H9 (cell line): ENCODE measurements at regions not wholly inside any gene's neighbourhood (a gene's known extent, or its start where the extent isn't known, plus 50 kb on each side); places are given as distances from the start of the nearest gene placed in this dataset.

Experiments used
- DNase-seq: peaks from one replicate; pipeline ENCODE4 v3.0.0-alpha.2; 2017
- H2AFZ ChIP-seq: one replicate; pipeline ENCODE4 v1.6.1; 2013; ENCODE audit warnings: mild to moderate bottlenecking, low read length, control low read depth, moderate library complexity
- H2AK5ac ChIP-seq: 2 replicates; pipeline ENCODE4 v1.6.1; 2013; ENCODE audit warnings: low read length, control low read depth, mixed read lengths; ENCODE audit not compliant: insufficient read length
- H2BK120ac ChIP-seq: one replicate; pipeline ENCODE4 v1.6.1; 2013; ENCODE audit warnings: low read depth, mild to moderate bottlenecking, low read length, control low read depth, inconsistent platforms; ENCODE audit not compliant: poor library complexity, severe bottlenecking
- H2BK12ac ChIP-seq: 2 replicates; pipeline ENCODE4 v1.6.1; 2013; ENCODE audit warnings: low read length, control low read depth, mixed read lengths, low read depth; ENCODE audit not compliant: insufficient read length
- H2BK15ac ChIP-seq: 2 replicates; pipeline ENCODE4 v1.6.1; 2013; ENCODE audit warnings: low read depth, low read length, control low read depth
- H2BK20ac ChIP-seq: one replicate; pipeline ENCODE4 v1.6.1; 2013; ENCODE audit warnings: low read depth, mild to moderate bottlenecking, low read length, control low read depth, inconsistent platforms; ENCODE audit not compliant: poor library complexity, severe bottlenecking
- H2BK5ac ChIP-seq: 2 replicates; pipeline ENCODE4 v1.6.1; 2013; ENCODE audit warnings: low read length, control low read depth, mixed read lengths; ENCODE audit not compliant: insufficient read length
- H3K14ac ChIP-seq: 2 replicates; pipeline ENCODE4 v1.6.1; 2013; ENCODE audit warnings: low read length, control low read depth; ENCODE audit not compliant: insufficient read depth
- H3K18ac ChIP-seq: 2 replicates; pipeline ENCODE4 v1.6.1; 2013; ENCODE audit warnings: low read depth, mild to moderate bottlenecking, mixed read lengths, low read length, control low read depth; ENCODE audit not compliant: insufficient read length
- H3K23ac ChIP-seq: 2 replicates; pipeline ENCODE4 v1.6.1; 2013; ENCODE audit warnings: low read length, control low read depth, mixed read lengths, low read depth; ENCODE audit not compliant: insufficient read length
- H3K23me2 ChIP-seq: 2 replicates; pipeline ENCODE4 v1.6.1; 2013; ENCODE audit warnings: low read depth, mild to moderate bottlenecking, mixed read lengths, low read length, control low read depth; ENCODE audit not compliant: insufficient read length, poor library complexity, severe bottlenecking
- H3K27ac ChIP-seq: 2 replicates; pipeline ENCODE4 v1.5.1; 2013; ENCODE audit warnings: low read length, control low read depth, mixed read lengths, low read depth; ENCODE audit not compliant: insufficient read length
- H3K27me3 ChIP-seq: 2 replicates; pipeline ENCODE4 v1.6.1; 2013; ENCODE audit warnings: low read length, control low read depth, inconsistent platforms; ENCODE audit not compliant: insufficient read depth
- H3K4ac ChIP-seq: 2 replicates; pipeline ENCODE4 v1.6.1; 2013; ENCODE audit warnings: low read depth, mild to moderate bottlenecking, control low read depth, inconsistent platforms, low read length, moderate library complexity
- H3K4me1 ChIP-seq: 2 replicates; pipeline ENCODE4 v1.6.1; 2013; ENCODE audit warnings: low read length, control low read depth, inconsistent platforms; ENCODE audit not compliant: insufficient read depth
- H3K4me2 ChIP-seq: 2 replicates; pipeline ENCODE4 v1.6.1; 2013; ENCODE audit warnings: low read length, control low read depth, mixed read lengths; ENCODE audit not compliant: insufficient read length, insufficient read depth
- H3K56ac ChIP-seq: 2 replicates; pipeline ENCODE4 v1.6.1; 2013; ENCODE audit warnings: low read depth, mild to moderate bottlenecking, mixed read lengths, low read length, control low read depth; ENCODE audit not compliant: insufficient read length
- H3K79me1 ChIP-seq: 2 replicates; pipeline ENCODE4 v1.6.1; 2013; ENCODE audit warnings: low read depth, mild to moderate bottlenecking, moderate library complexity, low read length, control low read depth, inconsistent platforms; ENCODE audit not compliant: insufficient read depth, poor library complexity, severe bottlenecking
- H3K79me2 ChIP-seq: 2 replicates; pipeline ENCODE4 v1.6.1; 2013; ENCODE audit warnings: low read length, control low read depth, inconsistent platforms; ENCODE audit not compliant: insufficient read depth
- H3K9ac ChIP-seq: 2 replicates; pipeline ENCODE4 v1.6.1; 2013; ENCODE audit warnings: low read length, control low read depth, mixed read lengths; ENCODE audit not compliant: insufficient read length; ENCODE audit errors: extremely low read depth
- H3K9me3 ChIP-seq: one replicate; pipeline ENCODE4 v1.6.1; 2013; ENCODE audit warnings: low read depth, low read length, inconsistent platforms; ENCODE audit not compliant: control insufficient read depth
- H3T11ph ChIP-seq: one replicate; pipeline ENCODE4 v1.6.1; 2013; ENCODE audit warnings: mild to moderate bottlenecking, low read length, control low read depth, inconsistent platforms
- H4K20me1 ChIP-seq: one replicate; pipeline ENCODE4 v1.6.1; 2013; ENCODE audit not compliant: control insufficient read depth, insufficient read length, insufficient read depth
- H4K5ac ChIP-seq: 2 replicates; pipeline ENCODE4 v1.6.1; 2013; ENCODE audit warnings: low read depth, mild to moderate bottlenecking, mixed read lengths, low read length, control low read depth; ENCODE audit not compliant: insufficient read length
- H4K8ac ChIP-seq: replicated peaks from 2 replicates; pipeline ENCODE4 v1.6.1; 2013; ENCODE audit warnings: low read length, control low read depth, mixed read lengths, low read depth; ENCODE audit not compliant: insufficient read length
- H4K91ac ChIP-seq: 2 replicates; pipeline ENCODE4 v1.6.1; 2013; ENCODE audit warnings: low read depth, mild to moderate bottlenecking, moderate library complexity, mixed read lengths, low read length, control low read depth; ENCODE audit not compliant: insufficient read length
- H3K27ac Mint-ChIP-seq, 3 experiments: 2 replicates in 2 of 3; 3 replicates in 1 of 3; pipeline ENCODE4 v1.8.0; 2020 to 2021; ENCODE audit warnings: mixed read lengths in 3 of 3, mild to moderate bottlenecking in 1 of 3, moderate library complexity in 1 of 3
- H3K27me3 Mint-ChIP-seq: 2 replicates; pipeline ENCODE4 v1.8.0; 2021; ENCODE audit warnings: low read depth, mild to moderate bottlenecking, moderate library complexity, mixed read lengths
- H3K36me3 Mint-ChIP-seq, 3 experiments: 2 replicates in 2 of 3; 3 replicates in 1 of 3; pipeline ENCODE4 v1.8.0; 2020 to 2021; ENCODE audit warnings: low read depth in 3 of 3, mixed read lengths in 3 of 3; ENCODE audit not compliant: insufficient read depth in 1 of 3
- H3K4me1 Mint-ChIP-seq, 2 experiments: 2 replicates each; pipeline ENCODE4 v1.8.0; 2020; ENCODE audit warnings: mixed read lengths in 2 of 2
- H3K4me3 Mint-ChIP-seq, 2 experiments: 2 replicates in 1 of 2; 3 replicates in 1 of 2; pipeline ENCODE4 v1.8.0; 2020 to 2021; ENCODE audit warnings: mild to moderate bottlenecking in 2 of 2, mixed read lengths in 2 of 2, moderate library complexity in 1 of 2
- H3K9me3 Mint-ChIP-seq, 2 experiments: 2 replicates in 1 of 2; 3 replicates in 1 of 2; pipeline ENCODE4 v1.8.0; 2020; ENCODE audit warnings: mild to moderate bottlenecking in 2 of 2, mixed read lengths in 2 of 2, moderate library complexity in 1 of 2
- CTCF ChIP-seq: fragments of 200-600 bp; sonication (generic); conservative IDR thresholded peaks from 3 replicates; pipeline ENCODE4 v1.8.0; 2021; ENCODE audit warnings: antibody characterized with exemption, mild to moderate bottlenecking
- WGBS: extraction: QIAGEN DNeasy Blood & Tissue Kit; methylation state at CpG from one replicate; pipeline ENCODE4 v1.1.7; 2013; ENCODE audit warnings: missing lambda C conversion rate, low lambda C conversion rate, mixed read lengths; ENCODE audit not compliant: insufficient read length; ENCODE audit errors: extremely low coverage; 5-methylcytosine and 5-hydroxymethylcytosine counted together

GRCh38 chr2:23007631-23008235, 377.2 kb upstream of the KLHL29 start:
- Histone ChIP-seq H3K79me2 (no peaks in the 10 kb centered on the region), H3K4me1 (no peaks in the 10 kb centered on the region), H2BK15ac (no peak overlapping the region), H2BK5ac (no peak overlapping the region), H4K91ac (no peak overlapping the region), H2BK12ac (no peak overlapping the region), H3K23ac (no peak overlapping the region), H3K9me3 (no peaks in the 10 kb centered on the region), H4K5ac (no peak overlapping the region), H4K8ac (no peak overlapping the region), H3K18ac (no peak overlapping the region), H2AFZ (no peak overlapping the region), H2BK120ac (no peak overlapping the region), H2AK5ac (no peak overlapping the region), H3K14ac (no peak overlapping the region; the same call in 1 of the 2 replicates), H3K9ac (no peak overlapping the region), H3T11ph (no peak overlapping the region), H3K27ac (no peak overlapping the region), H3K23me2 (no peaks in the 10 kb centered on the region), H3K4me2 (no peak overlapping the region), H3K4ac (no peak overlapping the region), H4K20me1 (no peaks in the 10 kb centered on the region), H3K79me1 (no peaks in the 10 kb centered on the region), H2BK20ac (no peak overlapping the region), H3K56ac (no peak overlapping the region), H3K27me3 (no peaks in the 10 kb centered on the region)
- Mint-ChIP-seq H3K36me3 (no peaks in the 10 kb centered on the region), H3K27ac (no peak overlapping the region), H3K9me3 (no peaks in the 10 kb centered on the region), H3K4me3 (no peak overlapping the region), H3K27me3 (no peaks in the 10 kb centered on the region; the same call in 1 of the 2 replicates), H3K4me1 (no peaks in the 10 kb centered on the region)
- DNase-seq, result no peak
- no CpG with 5 or more reads among the region's 1 CpG for WGBS
- no peak for TF ChIP-seq CTCF
